Loucy (cell line): ENCODE measurements at regions not wholly inside any gene's neighbourhood (a gene's known extent, or its start where the extent isn't known, plus 50 kb on each side); places are given as distances from the start of the nearest gene placed in this dataset.

Experiments
- H2AFZ ChIP-seq: fragments of 200-600 bp; sonication (generic); 2 replicates; pipeline ENCODE4 v1.6.0; 2016; ENCODE audit warnings: antibody characterized with exemption, mild to moderate bottlenecking, low read length, moderate library complexity
- H3F3A ChIP-seq: fragments of 200-600 bp; 2 replicates; pipeline ENCODE4 v1.6.0; 2016; ENCODE audit warnings: antibody characterized with exemption, low read depth, mild to moderate bottlenecking
- H3K27me3 ChIP-seq: fragments of 200-600 bp; sonication (generic); 2 replicates; pipeline ENCODE4 v1.6.1; 2014; ENCODE audit warnings: low read length, mild to moderate bottlenecking; ENCODE audit not compliant: insufficient read depth, poor library complexity, severe bottlenecking
- H3K36me3 ChIP-seq: fragments of 200-600 bp; sonication (generic); 2 replicates; pipeline ENCODE4 v1.6.1; 2016; ENCODE audit warnings: low read length; ENCODE audit not compliant: insufficient read depth
- H3K4me1 ChIP-seq: fragments of 200-600 bp; sonication (generic); 2 replicates; pipeline ENCODE4 v1.5.1; 2014; ENCODE audit warnings: low read length, mild to moderate bottlenecking; ENCODE audit not compliant: insufficient read depth, poor library complexity, severe bottlenecking
- H3K4me2 ChIP-seq: fragments of 200-600 bp; sonication (generic); 2 replicates; pipeline ENCODE4 v1.6.0; 2014; ENCODE audit warnings: antibody characterized with exemption, low read length, low read depth, mild to moderate bottlenecking; ENCODE audit not compliant: poor library complexity, severe bottlenecking
- H3K4me3 ChIP-seq: fragments of 200-600 bp; sonication (generic); 2 replicates; pipeline ENCODE4 v1.5.1; 2014; ENCODE audit warnings: low read length, mild to moderate bottlenecking, mixed read lengths; ENCODE audit not compliant: poor library complexity, severe bottlenecking
- H3K79me2 ChIP-seq: fragments of 200-600 bp; sonication (generic); 2 replicates; pipeline ENCODE4 v1.6.1; 2014; ENCODE audit warnings: low read length; ENCODE audit not compliant: insufficient read depth
- H3K9ac ChIP-seq: fragments of 200-600 bp; sonication (generic); 2 replicates; pipeline ENCODE4 v1.6.0; 2014; ENCODE audit warnings: mild to moderate bottlenecking, low read depth, low read length, moderate library complexity; ENCODE audit not compliant: poor library complexity, severe bottlenecking
- H3K9me2 ChIP-seq: fragments of 200-600 bp; sonication (generic); replicated peaks from 2 replicates; pipeline ENCODE4 v1.6.1; 2016; ENCODE audit warnings: low read depth, low read length, mixed read lengths
- H3K9me3 ChIP-seq: fragments of 200-600 bp; sonication (generic); 2 replicates; pipeline ENCODE4 v1.6.1; 2014; ENCODE audit warnings: mild to moderate bottlenecking, antibody characterized with exemption, low read length, low read depth; ENCODE audit not compliant: insufficient read depth
- H4K20me1 ChIP-seq: fragments of 200-600 bp; sonication (generic); 2 replicates; pipeline ENCODE4 v1.6.0; 2014; ENCODE audit warnings: antibody characterized with exemption, low read length, mild to moderate bottlenecking; ENCODE audit not compliant: insufficient read depth, poor library complexity, severe bottlenecking
- EZH2phosphoT487 ChIP-seq: fragments of 200-600 bp; IDR thresholded peaks from 2 replicates; pipeline ENCODE4 v1.6.1; 2018; ENCODE audit warnings: antibody characterized with exemption, mild to moderate bottlenecking, moderate library complexity, borderline replicate concordance
- TF ChIP-seq, protein P1 (sequence below): fragments of 200-600 bp; sonication (generic); conservative IDR thresholded peaks from 2 replicates; pipeline ENCODE4 v1.5.1; 2014; ENCODE audit warnings: mild to moderate bottlenecking, antibody characterized with exemption, low read length

DNA sequence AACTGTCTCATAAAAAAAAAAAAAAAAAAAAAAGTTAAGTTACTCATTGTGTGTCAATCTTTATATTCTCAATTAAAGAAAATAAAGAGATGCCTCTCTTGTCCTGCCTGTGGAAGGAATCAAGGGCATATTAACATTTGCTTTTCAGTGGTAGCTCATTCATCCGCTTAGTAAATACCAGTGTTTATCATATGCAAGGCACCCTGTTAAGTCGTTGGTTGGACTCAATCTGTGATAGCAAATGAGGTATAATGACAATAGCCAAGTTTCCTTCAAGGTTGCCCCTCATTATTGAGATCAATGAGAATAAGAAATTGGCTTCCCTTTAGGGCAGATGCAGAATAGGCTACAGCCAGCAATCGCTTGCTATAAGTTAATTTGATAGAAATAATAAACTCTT, 812.7 kb upstream of the COBL start:
- no peaks in the 10 kb centered on the region for H3K27me3 ChIP-seq
- TF ChIP-seq EZH2phosphoT487 = no peak
- TF ChIP-seq, protein P1, sequence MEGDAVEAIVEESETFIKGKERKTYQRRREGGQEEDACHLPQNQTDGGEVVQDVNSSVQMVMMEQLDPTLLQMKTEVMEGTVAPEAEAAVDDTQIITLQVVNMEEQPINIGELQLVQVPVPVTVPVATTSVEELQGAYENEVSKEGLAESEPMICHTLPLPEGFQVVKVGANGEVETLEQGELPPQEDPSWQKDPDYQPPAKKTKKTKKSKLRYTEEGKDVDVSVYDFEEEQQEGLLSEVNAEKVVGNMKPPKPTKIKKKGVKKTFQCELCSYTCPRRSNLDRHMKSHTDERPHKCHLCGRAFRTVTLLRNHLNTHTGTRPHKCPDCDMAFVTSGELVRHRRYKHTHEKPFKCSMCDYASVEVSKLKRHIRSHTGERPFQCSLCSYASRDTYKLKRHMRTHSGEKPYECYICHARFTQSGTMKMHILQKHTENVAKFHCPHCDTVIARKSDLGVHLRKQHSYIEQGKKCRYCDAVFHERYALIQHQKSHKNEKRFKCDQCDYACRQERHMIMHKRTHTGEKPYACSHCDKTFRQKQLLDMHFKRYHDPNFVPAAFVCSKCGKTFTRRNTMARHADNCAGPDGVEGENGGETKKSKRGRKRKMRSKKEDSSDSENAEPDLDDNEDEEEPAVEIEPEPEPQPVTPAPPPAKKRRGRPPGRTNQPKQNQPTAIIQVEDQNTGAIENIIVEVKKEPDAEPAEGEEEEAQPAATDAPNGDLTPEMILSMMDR = no peak
- no peaks in the 10 kb centered on the region for H3K79me2 ChIP-seq
- no peaks in the 10 kb centered on the region for H3K4me1 ChIP-seq
- no peak overlapping the region for H3K9ac ChIP-seq
- no peaks in the 10 kb centered on the region for H3F3A ChIP-seq
- H3K9me2 ChIP-seq = no peaks in the 10 kb centered on the region
- H2AFZ ChIP-seq = no peak overlapping the region
- no peak overlapping the region for H3K4me2 ChIP-seq
- no peaks in the 10 kb centered on the region for H3K9me3 ChIP-seq
- H3K4me3 ChIP-seq = no peak overlapping the region
- no peaks in the 10 kb centered on the region for H3K36me3 ChIP-seq
- no peaks in the 10 kb centered on the region for H4K20me1 ChIP-seq

DNA sequence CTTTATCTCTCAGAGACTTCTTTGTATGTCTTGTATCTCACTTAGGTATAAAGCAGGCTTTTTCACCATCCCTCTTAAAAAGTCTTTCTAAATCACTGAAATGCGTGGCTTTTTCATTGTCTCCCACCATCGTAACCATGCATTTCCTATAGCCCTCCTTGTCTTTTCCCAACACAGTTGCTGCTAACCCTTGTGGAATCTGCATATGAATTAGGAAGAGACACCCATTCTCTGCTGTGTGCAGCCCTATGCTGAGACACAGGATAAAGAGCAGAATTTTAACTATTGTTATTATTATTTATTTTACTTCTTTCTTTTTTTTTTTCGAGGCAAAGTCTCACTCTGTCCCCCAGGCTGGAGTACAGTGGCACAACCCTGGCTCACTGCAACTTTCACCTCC, 804.3 kb upstream of the COBL start:
- TF ChIP-seq, protein P1 = no peak
- no peak for TF ChIP-seq EZH2phosphoT487
- Histone ChIP-seq H3K9ac (no peak overlapping the region), H3K79me2 (no peaks in the 10 kb centered on the region), H3K9me3 (no peaks in the 10 kb centered on the region), H4K20me1 (no peaks in the 10 kb centered on the region), H3K4me2 (no peak overlapping the region), H2AFZ (no peak overlapping the region), H3K9me2 (no peaks in the 10 kb centered on the region), H3F3A (no peaks in the 10 kb centered on the region), H3K4me3 (no peak overlapping the region), H3K4me1 (no peaks in the 10 kb centered on the region), H3K27me3 (no peaks in the 10 kb centered on the region), H3K36me3 (no peaks in the 10 kb centered on the region)

DNA sequence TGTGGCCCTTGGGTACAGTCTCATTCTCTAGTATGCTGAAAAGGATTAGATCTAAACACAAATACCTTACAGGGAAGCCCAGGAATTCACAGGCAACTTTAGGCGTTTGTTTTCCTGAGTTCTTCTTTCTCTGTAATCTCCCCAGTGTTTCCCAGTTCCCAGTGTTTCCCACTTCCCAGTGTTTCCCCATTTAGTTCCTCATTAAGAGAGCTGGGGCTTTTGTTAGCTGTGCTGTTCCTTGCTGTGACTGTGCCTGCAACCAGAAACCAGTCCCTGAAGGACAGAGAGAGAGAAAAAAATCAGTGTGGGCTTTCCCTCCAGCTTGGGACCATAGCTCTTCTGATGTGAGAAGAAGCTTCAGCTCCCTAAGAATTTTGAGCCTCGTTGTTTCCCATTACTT, 802.9 kb upstream of the COBL start:
- Histone ChIP-seq H4K20me1 (no peaks in the 10 kb centered on the region), H3K27me3 (no peaks in the 10 kb centered on the region), H3K36me3 (no peaks in the 10 kb centered on the region), H2AFZ (no peak overlapping the region), H3K4me2 (no peak overlapping the region), H3K9ac (no peak overlapping the region), H3K4me3 (no peak overlapping the region), H3K9me3 (no peaks in the 10 kb centered on the region), H3K9me2 (no peaks in the 10 kb centered on the region), H3K79me2 (no peaks in the 10 kb centered on the region), H3K4me1 (no peaks in the 10 kb centered on the region), H3F3A (no peaks in the 10 kb centered on the region)
- TF ChIP-seq, protein P1 = no peak
- no peak for TF ChIP-seq EZH2phosphoT487
